NCI-H2081 (cell line): ENCODE measurements at regions not wholly inside any gene's neighbourhood (a gene's known extent, or its start where the extent isn't known, plus 50 kb on each side); places are given as distances from the start of the nearest gene placed in this dataset.
"Not testable (repeated sequence)": the region's sequence is repeated elsewhere in the genome, so short reads cannot be mapped to it uniquely, and the experiment has no call there.

Experiments used
- DNase-seq, 2 experiments: peaks; one replicate each; lab custom pipeline; 2025; lab: John Stamatoyannopoulos, UW

- no peak for DNase-seq
These were observed 1596.6 kb upstream of the CELF4 start for GRCh38 chr18:39162013-39162827.

GRCh38 chr18:39149211-39149806 lies 1583.7 kb upstream of the CELF4 start:
- DNase-seq = peak in 1 of 2 experiments; percentile 10

GRCh38 chr18:39134255-39134654 lies 1568.7 kb upstream of the CELF4 start:
- no peak for DNase-seq

- not testable (repeated sequence) for DNase-seq
These were observed 1561.9 kb upstream of the CELF4 start for GRCh38 chr18:39127538-39127937.

- no peak for DNase-seq
These were observed 1548.2 kb upstream of the CELF4 start for GRCh38 chr18:39113790-39114189.

GRCh38 chr18:39105104-39105503 lies 1539.5 kb upstream of the CELF4 start:
- DNase-seq = peak; percentile 15 to 61

GRCh38 chr18:39072970-39073369 lies 1507.4 kb upstream of the CELF4 start:
- no peak for DNase-seq

- no peak for DNase-seq
These were observed 1496.8 kb upstream of the CELF4 start for GRCh38 chr18:39062426-39062825.

GRCh38 chr18:39058386-39059000 lies 1492.9 kb upstream of the CELF4 start:
- no peak for DNase-seq

GRCh38 chr18:39057423-39058064 lies 1491.9 kb upstream of the CELF4 start:
- DNase-seq = no peak

- DNase-seq = peak; percentile 23 to 69
These were observed 1488.0 kb upstream of the CELF4 start for GRCh38 chr18:39053571-39053970.

GRCh38 chr18:39051013-39051412 lies 1485.4 kb upstream of the CELF4 start:
- DNase-seq = no peak

- no peak for DNase-seq
These were observed 1474.2 kb upstream of the CELF4 start for GRCh38 chr18:39039813-39040212.

GRCh38 chr18:39037925-39038324 lies 1472.3 kb upstream of the CELF4 start:
- DNase-seq = peak in 1 of 2 experiments; percentile 13

- no peak for DNase-seq
These were observed 1467.7 kb upstream of the CELF4 start for GRCh38 chr18:39033312-39033711.

GRCh38 chr18:39031647-39032046 lies 1466.0 kb upstream of the CELF4 start:
- no peak for DNase-seq

- no peak for DNase-seq
These were observed 1464.6 kb upstream of the CELF4 start for GRCh38 chr18:39030124-39030655.

GRCh38 chr18:39025531-39025930 lies 1459.9 kb upstream of the CELF4 start:
- no peak for DNase-seq

GRCh38 chr18:39019989-39020388 lies 1454.4 kb upstream of the CELF4 start:
- DNase-seq = peak in 1 of 2 experiments; percentile 29

- no peak for DNase-seq
These were observed 1441.7 kb upstream of the CELF4 start for GRCh38 chr18:39007031-39007902.

GRCh38 chr18:38996056-38996455 lies 1430.5 kb upstream of the CELF4 start:
- no peak for DNase-seq
